ENCODE measurements at regions not wholly inside any gene's neighbourhood (a gene's known extent, or its start where the extent isn't known, plus 50 kb on each side); places are given as distances from the start of the nearest gene placed in this dataset.
"Not testable (repeated sequence)": the region's sequence is repeated elsewhere in the genome, so short reads cannot be mapped to it uniquely, and the experiment has no call there.

- no peak for DNase-seq
Measured at GRCh38 chr3:153762411-153763235, 358.6 kb upstream of the ARHGEF26 start.

DNA sequence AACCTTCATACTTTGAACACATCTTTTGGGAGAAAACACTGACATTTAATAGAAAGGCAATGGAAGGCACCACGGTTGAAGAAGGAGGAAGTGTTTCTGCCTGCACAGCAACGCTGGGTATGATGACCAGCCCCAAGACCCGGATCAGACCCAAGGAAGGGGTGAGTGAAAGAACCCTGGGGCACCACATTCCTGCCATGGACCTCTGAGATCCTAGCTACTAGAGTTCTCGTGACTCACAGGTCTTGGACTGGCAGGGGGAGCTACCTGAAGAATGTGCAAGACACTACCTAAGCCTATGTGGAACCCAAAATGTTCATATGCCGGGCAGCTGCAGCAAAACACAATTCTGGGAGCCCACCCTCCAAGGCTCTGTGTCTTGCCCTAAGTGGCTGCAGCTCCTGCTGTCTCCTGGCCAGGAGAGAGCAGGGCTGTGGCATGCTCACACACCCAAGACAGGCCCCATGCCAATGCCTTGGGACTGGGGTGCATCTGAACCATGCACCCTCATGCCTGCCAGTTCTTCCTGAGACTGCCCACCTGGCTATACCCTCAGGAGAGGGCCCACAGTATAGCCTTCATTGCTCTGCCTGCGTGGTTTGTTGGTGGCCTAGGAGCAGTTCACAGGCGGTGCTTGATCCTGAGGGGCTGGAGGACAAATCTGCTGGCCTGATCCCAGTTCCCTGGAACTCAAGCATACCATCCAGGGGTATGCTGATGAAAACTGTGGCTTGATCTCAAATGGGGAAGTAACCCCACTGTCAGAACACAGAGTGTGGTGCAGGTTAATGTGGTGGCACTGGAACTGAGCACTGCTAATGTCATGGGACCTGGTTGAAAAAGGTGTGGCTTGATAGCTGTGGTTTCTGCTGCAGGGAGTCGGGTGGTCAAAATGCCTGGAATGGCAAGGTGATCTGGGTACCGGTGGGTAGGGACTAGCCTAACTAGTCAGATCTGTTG lies 353.3 kb upstream of the ARHGEF26 start:
- no peak for DNase-seq

- DNase-seq: peak; percentile 6 to 23
Measured at GRCh38 chr3:153768561-153769469, 352.4 kb upstream of the ARHGEF26 start.

DNA sequence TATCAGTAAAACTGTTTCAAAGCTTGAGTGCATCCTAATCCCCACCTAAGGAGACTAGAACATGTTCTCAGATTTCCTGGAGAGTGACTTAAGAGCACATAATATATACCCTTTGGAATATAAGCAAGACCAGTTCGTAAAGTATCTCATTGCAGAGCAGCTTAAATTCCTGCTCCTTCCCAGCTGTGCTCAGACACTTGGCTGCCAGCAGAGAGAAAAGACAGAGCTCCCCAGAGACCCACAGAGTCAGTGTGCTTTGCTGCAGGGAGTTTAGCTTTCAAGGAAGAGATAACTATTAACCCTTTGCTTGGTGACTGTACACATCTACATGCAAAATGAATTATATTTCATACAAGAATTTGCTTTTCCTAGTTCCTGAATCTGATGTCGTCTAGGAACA lies 338.1 kb upstream of the ARHGEF26 start:
- DNase-seq: no peak

- DNase-seq: no peak
Measured at GRCh38 chr3:153783741-153784480, 337.3 kb upstream of the ARHGEF26 start.

DNA sequence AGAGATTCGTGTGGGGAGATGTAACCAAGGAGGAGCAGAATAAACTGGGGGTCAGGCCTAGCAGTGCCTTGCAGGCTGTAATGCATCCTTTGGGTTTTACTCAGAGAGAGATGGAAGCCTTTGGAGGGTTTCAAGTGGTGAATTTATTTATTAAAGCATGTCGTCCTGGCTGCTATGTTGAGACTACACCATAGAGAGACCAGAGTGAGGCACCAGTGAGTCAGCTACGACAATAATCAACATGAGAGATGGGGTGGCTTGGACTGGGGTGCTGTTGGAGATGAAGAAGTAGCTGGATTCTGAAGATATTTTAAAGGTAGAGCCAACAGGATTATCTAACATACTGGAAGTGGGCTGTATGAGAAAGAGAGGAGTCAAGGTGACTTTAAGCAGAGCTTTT lies 335.3 kb upstream of the ARHGEF26 start:
- DNase-seq: no peak

- DNase-seq: no peak
Measured at GRCh38 chr3:153789380-153789779, 331.8 kb upstream of the ARHGEF26 start.

DNA sequence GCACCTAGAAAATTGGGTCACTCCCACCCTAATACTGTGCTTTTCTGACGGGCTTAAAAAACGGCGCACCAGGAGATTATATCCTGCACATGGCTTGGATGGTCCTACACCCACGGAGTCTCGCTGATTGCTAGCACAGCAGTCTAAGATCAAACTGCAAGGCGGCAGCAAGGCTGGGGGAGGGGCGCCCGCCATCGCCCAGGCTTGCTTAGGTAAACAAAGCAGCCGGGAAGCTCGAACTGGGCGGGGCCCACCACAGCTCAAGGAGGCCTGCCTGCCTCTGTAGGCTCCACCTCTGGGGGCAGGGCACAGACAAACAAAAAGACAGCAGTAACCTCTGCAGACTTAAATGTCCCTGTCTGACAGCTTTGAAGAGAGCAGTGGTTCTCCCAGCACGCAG lies 324.1 kb upstream of the ARHGEF26 start:
- peak in 1 of 2 experiments; percentile 15 for DNase-seq

- no peak for DNase-seq
Measured at GRCh38 chr3:153809097-153809496, 312.1 kb upstream of the ARHGEF26 start.

- DNase-seq: no peak
Measured at GRCh38 chr3:153818338-153818737, 302.9 kb upstream of the ARHGEF26 start.

DNA sequence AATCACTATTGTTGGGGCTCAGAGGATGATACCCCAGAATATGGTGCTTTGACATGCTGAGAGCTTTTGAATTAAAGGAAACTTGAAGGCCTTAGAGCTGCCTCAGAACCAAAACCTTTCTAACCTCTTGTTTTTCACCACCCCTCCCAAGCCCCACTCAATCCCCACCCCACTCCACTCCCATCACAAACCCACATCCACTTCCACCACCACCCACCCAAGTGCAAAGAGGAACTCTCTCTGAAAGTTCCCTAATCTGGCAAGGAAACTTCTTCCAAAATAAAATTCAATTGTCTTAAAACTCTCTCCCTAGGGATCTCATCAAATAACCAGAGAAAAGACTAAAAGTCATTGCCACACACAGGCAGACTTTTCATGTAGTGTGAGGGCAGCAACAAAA lies 301.2 kb upstream of the ARHGEF26 start:
- DNase-seq: no peak

DNA sequence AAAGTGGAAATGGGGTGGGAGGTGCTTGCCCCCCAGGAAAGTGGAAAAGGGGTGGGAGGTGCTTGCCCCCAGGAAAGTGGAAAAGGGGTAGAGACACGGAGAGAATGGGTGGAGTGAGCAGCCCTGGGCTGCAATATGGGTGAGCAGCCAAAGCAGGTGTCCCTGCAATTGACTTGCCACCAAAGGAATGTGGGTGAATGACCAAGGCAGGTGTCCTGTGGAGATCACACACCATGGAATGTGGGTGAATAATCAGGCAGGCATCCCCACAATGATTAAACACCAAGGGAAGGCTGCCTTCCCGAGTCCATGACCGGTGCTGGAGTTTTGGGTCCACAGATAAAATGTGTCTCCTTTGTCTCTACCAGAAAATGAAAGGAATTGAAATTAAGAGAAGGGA lies 292.8 kb upstream of the ARHGEF26 start:
- DNase-seq: not testable (repeated sequence)

GRCh38 chr3:153829606-153830170 lies 291.5 kb upstream of the ARHGEF26 start:
- DNase-seq: no peak

- no peak for DNase-seq
Measured at GRCh38 chr3:153830552-153830951, 290.6 kb upstream of the ARHGEF26 start.

DNA sequence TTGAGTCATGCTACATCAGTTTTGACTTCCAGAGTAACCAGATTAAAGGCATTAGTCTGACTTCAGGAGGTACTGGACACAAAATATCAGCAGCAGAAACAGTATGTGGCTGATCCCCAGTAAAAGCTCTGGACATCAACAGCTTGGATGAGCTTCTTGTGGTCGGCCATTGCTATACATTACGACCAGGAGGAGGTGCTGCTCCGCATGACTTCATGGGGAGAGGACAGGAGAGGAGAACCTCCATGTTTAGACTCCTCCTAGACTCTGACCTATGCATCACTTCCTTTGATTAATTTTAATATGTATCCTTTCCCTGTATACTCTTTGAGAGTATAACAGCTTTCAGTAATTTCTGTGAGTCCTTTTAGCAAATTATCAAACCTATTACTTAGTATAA lies 285.6 kb upstream of the ARHGEF26 start:
- no peak for DNase-seq

GRCh38 chr3:153840487-153840886 lies 280.7 kb upstream of the ARHGEF26 start:
- DNase-seq: no peak

- no peak for DNase-seq
Measured at GRCh38 chr3:153843994-153844393, 277.2 kb upstream of the ARHGEF26 start.

- DNase-seq: no peak
Measured at GRCh38 chr3:153845311-153845710, 275.9 kb upstream of the ARHGEF26 start.

DNA sequence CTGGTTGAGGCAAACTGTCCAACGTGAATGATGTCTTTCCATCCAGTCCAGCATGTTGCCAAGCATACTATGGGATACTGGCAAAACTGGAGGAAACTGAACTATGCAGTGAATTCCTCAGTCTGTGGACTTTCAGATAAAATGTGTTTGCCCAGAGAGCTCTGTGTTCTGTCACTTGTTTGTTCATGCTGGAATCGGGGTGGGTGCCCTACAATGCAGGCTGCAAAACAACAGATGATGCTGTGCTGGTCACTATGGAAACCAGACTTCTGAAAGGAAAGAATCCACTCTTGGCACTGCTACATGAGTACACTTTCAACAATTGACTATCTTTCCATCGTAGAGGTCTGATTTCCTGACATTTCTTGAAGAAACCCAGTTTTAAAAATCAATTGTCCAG lies 272.5 kb upstream of the ARHGEF26 start:
- no peak for DNase-seq

GRCh38 chr3:153852355-153852754 lies 268.8 kb upstream of the ARHGEF26 start:
- DNase-seq: no peak

DNA sequence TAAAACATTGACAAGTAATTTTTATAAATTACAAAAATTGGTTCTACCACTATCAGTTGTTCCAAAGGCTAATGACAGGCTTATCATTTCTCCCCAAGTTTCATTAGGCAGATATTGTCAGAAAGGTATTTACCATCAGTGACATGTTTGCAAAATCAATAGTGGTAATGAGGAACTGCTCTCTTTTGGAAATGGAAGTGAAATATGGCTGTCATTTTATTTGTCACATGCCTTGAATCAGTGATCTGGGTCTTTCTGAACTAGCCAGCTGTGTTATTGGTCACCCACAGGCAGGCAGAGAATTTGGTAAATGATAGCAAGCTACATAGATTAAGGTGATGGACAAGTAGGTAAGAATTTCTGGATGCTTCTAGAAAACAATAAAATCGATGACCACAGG lies 268.0 kb upstream of the ARHGEF26 start:
- DNase-seq: no peak

DNA sequence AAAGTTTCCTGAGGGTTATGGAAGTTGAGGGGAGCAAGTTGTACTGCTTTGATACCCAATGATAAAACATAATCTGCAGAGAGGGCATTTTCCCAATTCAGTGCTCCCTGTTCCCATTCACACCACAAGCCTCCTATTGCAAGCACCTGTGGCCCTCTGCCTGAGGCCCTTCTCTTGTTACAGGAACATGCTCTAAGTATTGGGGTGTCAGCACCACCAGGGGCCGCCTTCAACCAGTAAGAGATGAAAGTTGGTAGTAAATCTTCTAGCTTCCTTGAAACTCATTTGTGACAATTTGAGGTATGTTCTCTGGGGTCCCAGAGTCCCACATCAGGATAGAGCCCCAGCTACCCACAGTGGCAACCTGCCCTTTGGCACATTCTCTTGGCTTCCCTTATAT lies 265.4 kb upstream of the ARHGEF26 start:
- DNase-seq: no peak
